CD14-positive monocyte (primary cell): ENCODE measurements at regions not wholly inside any gene's neighbourhood (a gene's known extent, or its start where the extent isn't known, plus 50 kb on each side); places are given as distances from the start of the nearest gene placed in this dataset.

Source experiments
- DNase-seq, 3 donors: peaks; one replicate each; pipeline ENCODE4 v3.0.0-alpha.2; 2011 to 2022
- H2AFZ ChIP-seq: 2 replicates; pipeline ENCODE4 v1.6.0; 2012; ENCODE audit warnings: mild to moderate bottlenecking, low read depth, low read length, inconsistent platforms; ENCODE audit not compliant: insufficient read depth, poor library complexity, severe bottlenecking
- H3K27ac ChIP-seq, 2 donors: 1 replicate in 1 of 2; 2 replicates in 1 of 2; pipeline ENCODE4 v1.5.1; 2012 to 2013; ENCODE audit warnings: low read length in 2 of 2, control low read depth in 1 of 2, inconsistent platforms in 1 of 2, low read depth in 1 of 2, mild to moderate bottlenecking in 1 of 2
- H3K27me3 ChIP-seq, 2 donors: one replicate each; pipeline versions ENCODE4 v1.6.0 to v1.6.1; 2011 to 2013; ENCODE audit warnings: low read length in 2 of 2; ENCODE audit not compliant: control insufficient read depth in 2 of 2, insufficient read depth in 2 of 2
- H3K36me3 ChIP-seq, 2 donors: replicated peaks in 1 of 2; 1 replicate in 1 of 2; 2 replicates in 1 of 2; pipeline versions ENCODE4 v1.5.1 to v1.6.1; 2012 to 2013; ENCODE audit warnings: low read length in 2 of 2, control low read depth in 1 of 2, inconsistent platforms in 1 of 2, mild to moderate bottlenecking in 1 of 2; ENCODE audit not compliant: insufficient read depth in 2 of 2, control insufficient read depth in 1 of 2
- H3K4me1 ChIP-seq, 2 donors: 1 replicate in 1 of 2; 2 replicates in 1 of 2; pipeline versions ENCODE4 v1.5.1 to v1.6.1; 2012 to 2013; ENCODE audit warnings: low read length in 2 of 2, control low read depth in 1 of 2, inconsistent platforms in 1 of 2, mild to moderate bottlenecking in 1 of 2, moderate library complexity in 1 of 2; ENCODE audit not compliant: insufficient read depth in 2 of 2, control insufficient read depth in 1 of 2
- H3K4me2 ChIP-seq: replicated peaks from 2 replicates; pipeline ENCODE3; 2012; ENCODE audit warnings: low read length, moderate library complexity, mild to moderate bottlenecking; ENCODE audit not compliant: poor library complexity, severe bottlenecking; ENCODE audit errors: extremely low read depth
- H3K4me3 ChIP-seq, 3 experiments: fragments of 200-600 bp in 1 of 3; sonication (generic) in 1 of 3; replicated peaks in 1 of 3; 1 replicate in 2 of 3; 2 replicates in 1 of 3; pipeline ENCODE4 v1.5.1; 2011 to 2013; ENCODE audit warnings: low read length in 3 of 3, mild to moderate bottlenecking in 3 of 3, control low read depth in 2 of 3, low read depth in 2 of 3, inconsistent platforms in 1 of 3, moderate library complexity in 1 of 3
- H3K79me2 ChIP-seq: 2 replicates; pipeline ENCODE4 v1.6.0; 2012; ENCODE audit warnings: mild to moderate bottlenecking, control low read depth, inconsistent platforms, low read length, moderate library complexity; ENCODE audit not compliant: insufficient read depth
- H3K9ac ChIP-seq: 2 replicates; pipeline ENCODE4 v1.6.0; 2017; ENCODE audit warnings: low read length, mild to moderate bottlenecking; ENCODE audit not compliant: insufficient read depth, poor library complexity, severe bottlenecking
- H3K9me3 ChIP-seq, 2 donors: replicated peaks in 1 of 2; 1 replicate in 1 of 2; 2 replicates in 1 of 2; pipeline versions ENCODE4 v1.5.1 to v1.6.1; 2012 to 2013; ENCODE audit warnings: low read length in 2 of 2, control low read depth in 1 of 2; ENCODE audit not compliant: control insufficient read depth in 1 of 2, insufficient read depth in 1 of 2
- H4K20me1 ChIP-seq: 2 replicates; pipeline ENCODE4 v1.6.0; 2012; ENCODE audit warnings: mild to moderate bottlenecking, low read length, control low read depth, moderate library complexity; ENCODE audit not compliant: insufficient read depth
- H3K27ac Mint-ChIP-seq, 7 donors: one replicate each; pipeline ENCODE4 v1.8.0; 2020; ENCODE audit warnings: mild to moderate bottlenecking in 7 of 7, mixed read lengths in 7 of 7, moderate library complexity in 6 of 7, inconsistent platforms in 2 of 7
- H3K27me3 Mint-ChIP-seq, 3 donors: one replicate each; pipeline ENCODE4 v1.8.0; 2021 to 2022; ENCODE audit warnings: low read depth in 3 of 3, mild to moderate bottlenecking in 3 of 3, mixed read lengths in 3 of 3, moderate library complexity in 3 of 3, inconsistent platforms in 1 of 3
- H3K36me3 Mint-ChIP-seq, 2 donors: one replicate each; pipeline ENCODE4 v1.8.0; 2020; ENCODE audit warnings: mixed read lengths in 2 of 2, inconsistent platforms in 1 of 2, mild to moderate bottlenecking in 1 of 2
- H3K4me1 Mint-ChIP-seq: one replicate; pipeline ENCODE4 v1.8.0; 2020; ENCODE audit warnings: mild to moderate bottlenecking, mixed read lengths
- H3K4me3 Mint-ChIP-seq, 2 donors: one replicate each; pipeline ENCODE4 v1.8.0; 2020; ENCODE audit warnings: mild to moderate bottlenecking in 2 of 2, mixed read lengths in 2 of 2, moderate library complexity in 1 of 2
- H3K9me3 Mint-ChIP-seq, 7 donors: one replicate each; pipeline ENCODE4 v1.8.0; 2020 to 2022; ENCODE audit warnings: mixed read lengths in 7 of 7, mild to moderate bottlenecking in 6 of 7, moderate library complexity in 6 of 7, inconsistent platforms in 2 of 7
- WGBS: methylation state at CpG from one replicate; pipeline ENCODE4 v1.1.5; 2013; ENCODE audit warnings: missing lambda C conversion rate; ENCODE audit not compliant: insufficient coverage; 5-methylcytosine and 5-hydroxymethylcytosine counted together
- intact Hi-C, 2 donors: fragments of 100-400 bp; cut with micrococcal nuclease; formaldehyde crosslinking; loops; one replicate each; pipeline versions ENCODE4 v1.15.0 to v1.15.1; 2023
- TF ChIP-seq, protein P1 (sequence below): fragments of 200-600 bp; IDR thresholded peaks from one replicate; pipeline ENCODE4 v1.8.0; 2022; ENCODE audit warnings: antibody characterized with exemption, mild to moderate bottlenecking

DNA sequence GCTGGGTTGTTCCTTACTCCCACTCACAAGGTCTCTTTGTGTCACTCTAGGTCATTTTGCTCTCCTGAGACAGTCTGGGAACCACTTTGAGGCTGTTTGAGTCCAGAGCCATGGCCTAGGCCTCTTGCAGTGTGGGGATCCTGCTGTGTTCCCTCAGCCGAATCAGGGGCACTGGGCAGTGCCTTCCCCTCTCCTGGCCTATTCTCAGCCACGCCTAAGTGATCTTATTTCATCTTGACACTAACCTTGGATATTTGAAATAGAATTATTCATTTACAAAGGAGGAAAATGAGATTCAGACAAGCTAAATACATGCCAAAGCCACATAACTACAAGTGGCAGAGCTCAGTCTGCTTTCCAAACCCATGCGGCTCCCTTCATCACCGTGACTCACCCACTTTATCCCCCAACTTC, 557.2 kb upstream of the TBL1XR1 start:
- no peak overlapping the region for H3K4me2 ChIP-seq
- H3K9ac ChIP-seq: no peak overlapping the region
- Mint-ChIP-seq H3K4me1 (peaks cover 3% of the 10 kb centered on the region), H3K27me3 (no peaks in the 10 kb centered on the region), H3K4me3 (no peak overlapping the region), H3K9me3 (peaks cover 4 to 15% (median 10%) of the 10 kb centered on the region in 7 donors), H3K36me3 (peaks cover 4 to 7% of the 10 kb centered on the region in 2 donors), H3K27ac (no peak overlapping the region)
- no CpG with 5 or more reads among the region's 4 CpGs for WGBS
- no peak overlapping the region for H2AFZ ChIP-seq
- no peaks in the 10 kb centered on the region for H3K27me3 ChIP-seq
- TF ChIP-seq, protein P1, sequence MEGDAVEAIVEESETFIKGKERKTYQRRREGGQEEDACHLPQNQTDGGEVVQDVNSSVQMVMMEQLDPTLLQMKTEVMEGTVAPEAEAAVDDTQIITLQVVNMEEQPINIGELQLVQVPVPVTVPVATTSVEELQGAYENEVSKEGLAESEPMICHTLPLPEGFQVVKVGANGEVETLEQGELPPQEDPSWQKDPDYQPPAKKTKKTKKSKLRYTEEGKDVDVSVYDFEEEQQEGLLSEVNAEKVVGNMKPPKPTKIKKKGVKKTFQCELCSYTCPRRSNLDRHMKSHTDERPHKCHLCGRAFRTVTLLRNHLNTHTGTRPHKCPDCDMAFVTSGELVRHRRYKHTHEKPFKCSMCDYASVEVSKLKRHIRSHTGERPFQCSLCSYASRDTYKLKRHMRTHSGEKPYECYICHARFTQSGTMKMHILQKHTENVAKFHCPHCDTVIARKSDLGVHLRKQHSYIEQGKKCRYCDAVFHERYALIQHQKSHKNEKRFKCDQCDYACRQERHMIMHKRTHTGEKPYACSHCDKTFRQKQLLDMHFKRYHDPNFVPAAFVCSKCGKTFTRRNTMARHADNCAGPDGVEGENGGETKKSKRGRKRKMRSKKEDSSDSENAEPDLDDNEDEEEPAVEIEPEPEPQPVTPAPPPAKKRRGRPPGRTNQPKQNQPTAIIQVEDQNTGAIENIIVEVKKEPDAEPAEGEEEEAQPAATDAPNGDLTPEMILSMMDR: no peak
- H3K9me3 ChIP-seq: peaks cover 4 to 9% of the 10 kb centered on the region in 2 donors
- no peak overlapping the region for H3K27ac ChIP-seq
- no peak overlapping the region for H3K4me3 ChIP-seq
- H4K20me1 ChIP-seq: no peaks in the 10 kb centered on the region
- H3K79me2 ChIP-seq: no peaks in the 10 kb centered on the region
- H3K36me3 ChIP-seq: no peaks in the 10 kb centered on the region
- no peak for DNase-seq
- H3K4me1 ChIP-seq: no peaks in the 10 kb centered on the region
- intact Hi-C loops: no loop called here

DNA sequence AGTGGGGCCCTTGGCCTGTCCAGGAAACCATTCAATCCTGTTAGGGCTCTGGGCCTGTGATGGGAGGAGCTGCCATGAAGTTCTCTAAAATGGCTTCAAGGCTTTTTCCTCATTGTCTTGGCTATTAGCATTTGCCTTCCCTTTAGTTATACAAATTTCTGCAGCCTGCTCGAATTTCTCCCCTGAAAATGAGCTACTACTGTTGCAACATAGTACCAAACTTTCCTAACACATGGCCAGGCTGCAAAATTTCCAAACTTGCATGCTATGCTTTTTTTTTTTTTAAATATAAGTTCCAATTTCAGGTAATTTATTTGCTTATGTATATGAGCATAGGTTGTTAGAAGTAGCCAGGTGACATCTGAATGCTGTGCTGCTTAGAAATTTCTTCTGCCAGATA, 560.8 kb upstream of the TBL1XR1 start:
- Histone ChIP-seq H3K36me3 (no peaks in the 10 kb centered on the region), H3K9me3 (peaks cover 4 to 9% of the 10 kb centered on the region in 2 donors), H3K4me3 (no peak overlapping the region), H2AFZ (no peak overlapping the region), H3K4me2 (no peak overlapping the region), H3K79me2 (no peaks in the 10 kb centered on the region), H3K27me3 (no peaks in the 10 kb centered on the region), H3K4me1 (no peaks in the 10 kb centered on the region), H3K9ac (no peak overlapping the region), H4K20me1 (no peaks in the 10 kb centered on the region), H3K27ac (no peak overlapping the region)
- TF ChIP-seq, protein P1: no peak
- Mint-ChIP-seq H3K27me3 (peaks cover 0 to 3% (median 0%) of the 10 kb centered on the region in 3 donors), H3K9me3 (peaks cover 4 to 19% (median 11%) of the 10 kb centered on the region in 7 donors), H3K4me3 (no peak overlapping the region), H3K27ac (no peak overlapping the region), H3K4me1 (peaks cover 3% of the 10 kb centered on the region), H3K36me3 (peaks cover 4 to 7% of the 10 kb centered on the region in 2 donors)
- intact Hi-C loops: no loop called here
- DNase-seq: no peak
- WGBS: 67% methylated on average over 1 of the region's 1 CpG
